ENCODE measurements at regions not wholly inside any gene's neighbourhood (a gene's known extent, or its start where the extent isn't known, plus 50 kb on each side); places are given as distances from the start of the nearest gene placed in this dataset.

DNA sequence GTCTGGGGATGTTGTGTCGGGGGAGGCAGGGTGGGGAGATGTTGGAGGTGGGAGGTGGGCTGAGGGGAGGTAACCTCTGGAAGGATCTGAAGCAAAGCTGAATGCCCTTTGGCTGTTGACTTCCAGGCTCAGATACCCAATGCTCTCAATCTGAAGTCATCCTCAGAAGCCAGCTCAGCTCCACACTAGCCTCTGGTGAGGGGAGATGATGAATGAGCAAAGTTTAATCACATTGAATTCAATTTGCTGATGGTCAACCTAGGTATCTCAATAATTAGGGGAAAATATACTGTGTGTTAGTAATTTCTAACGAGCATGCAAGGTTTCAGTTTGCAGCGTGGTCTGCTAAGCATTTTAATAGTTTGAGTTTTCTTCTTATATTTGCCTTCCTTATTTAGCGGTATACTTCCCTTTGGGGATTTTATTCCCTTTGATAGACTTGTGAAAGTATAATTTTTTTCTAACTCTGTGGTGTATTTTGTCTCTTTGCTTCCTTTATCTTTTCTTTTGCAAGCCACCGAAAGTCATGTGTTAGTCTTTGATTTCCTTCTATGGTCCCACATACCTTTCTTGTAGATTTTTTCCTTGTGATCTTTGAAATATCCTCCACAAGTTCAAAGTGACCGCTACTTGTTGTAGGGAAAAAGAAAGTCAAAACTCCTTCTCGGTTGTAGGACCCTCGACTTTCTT, 146.3 kb upstream of the LEF1 start:
- no peak for TF ChIP-seq EZH2phosphoT487 (IDR thresholded peaks at IDR 0.05; ENCODE audit: insufficient read depth, low read depth)
- no peak for TF ChIP-seq EZH2 (IDR thresholded peaks at IDR 0.05; ENCODE audit: insufficient read depth, poor library complexity, severe bottlenecking)
